Natural killer cell (primary cell): ENCODE measurements at regions not wholly inside any gene's neighbourhood (a gene's known extent, or its start where the extent isn't known, plus 50 kb on each side); places are given as distances from the start of the nearest gene placed in this dataset.

Experiments
- ATAC-seq, 3 donors: fragments of 150-1000 bp in 2 of 3; fragments of 200-7000 bp in 1 of 3; cut with Tn5 transposase; 1 replicate in 1 of 3; 2 replicates in 2 of 3; pipeline ENCODE4 v1.10.0; 2021; ENCODE audit warnings: mild to moderate bottlenecking in 2 of 3, moderate library complexity in 2 of 3
- DNase-seq, 2 donors: peaks; one replicate each; pipeline versions ENCODE4 v3.0.0 to v3.0.0-alpha.2; 2013 to 2021; ENCODE audit warnings: mixed read lengths in 1 of 2
- H3K27ac ChIP-seq: one replicate; pipeline ENCODE4 v1.5.1; 2013; ENCODE audit warnings: mild to moderate bottlenecking, low read length
- H3K27me3 ChIP-seq: one replicate; pipeline ENCODE4 v1.6.1; 2013; ENCODE audit warnings: low read length; ENCODE audit not compliant: control insufficient read depth, insufficient read depth
- H3K36me3 ChIP-seq: one replicate; pipeline ENCODE4 v1.6.1; 2013; ENCODE audit warnings: low read length; ENCODE audit not compliant: control insufficient read depth, insufficient read depth
- H3K4me1 ChIP-seq: one replicate; pipeline ENCODE4 v1.6.1; 2013; ENCODE audit warnings: low read length; ENCODE audit not compliant: control insufficient read depth, insufficient read depth
- H3K4me3 ChIP-seq: one replicate; pipeline ENCODE4 v1.5.1; 2013; ENCODE audit warnings: low read length
- H3K9me3 ChIP-seq: one replicate; pipeline ENCODE4 v1.6.1; 2013; ENCODE audit warnings: low read length; ENCODE audit not compliant: control insufficient read depth, insufficient read depth
- H3K27ac Mint-ChIP-seq, 2 donors: one replicate each; pipeline ENCODE4 v1.8.0; 2022; ENCODE audit warnings: mild to moderate bottlenecking in 2 of 2, mixed read lengths in 2 of 2, moderate library complexity in 1 of 2
- H3K27me3 Mint-ChIP-seq, 2 donors: one replicate each; pipeline ENCODE4 v1.8.0; 2022; ENCODE audit warnings: low read depth in 2 of 2, mixed read lengths in 2 of 2
- H3K36me3 Mint-ChIP-seq: one replicate; pipeline ENCODE4 v1.8.0; 2022; ENCODE audit warnings: mixed read lengths
- H3K4me1 Mint-ChIP-seq, 2 donors: one replicate each; pipeline ENCODE4 v1.8.0; 2022; ENCODE audit warnings: mixed read lengths in 2 of 2
- H3K4me3 Mint-ChIP-seq: one replicate; pipeline ENCODE4 v1.8.0; 2022; ENCODE audit warnings: mild to moderate bottlenecking, moderate library complexity, mixed read lengths
- H3K9me3 Mint-ChIP-seq, 2 donors: one replicate each; pipeline ENCODE4 v1.8.0; 2022; ENCODE audit warnings: mixed read lengths in 2 of 2
- CTCF ChIP-seq: fragments of 200-600 bp; IDR thresholded peaks from one replicate; pipeline ENCODE4 v1.8.0; 2022; ENCODE audit warnings: antibody characterized with exemption
- WGBS: methylation state at CpG from one replicate; pipeline ENCODE4 v1.1.7; 2013; ENCODE audit warnings: missing lambda C conversion rate; ENCODE audit not compliant: insufficient coverage; 5-methylcytosine and 5-hydroxymethylcytosine counted together
- intact Hi-C: fragments of 100-400 bp; cut with micrococcal nuclease; formaldehyde crosslinking; loops from one replicate; pipeline ENCODE4 v1.14.2; 2022

- no peaks in the 10 kb centered on the region for H3K4me1 Mint-ChIP-seq
- no peaks in the 10 kb centered on the region for H3K36me3 Mint-ChIP-seq
- no peak for ATAC-seq
These were observed 527.7 kb downstream of the LTN1 start for GRCh38 chr21:28464988-28465387.

GRCh38 chr21:28464095-28464494 lies 528.6 kb downstream of the LTN1 start:
- ATAC-seq = no peak
- Histone ChIP-seq H3K27me3 (no peaks in the 10 kb centered on the region), H3K4me1 (no peaks in the 10 kb centered on the region), H3K27ac (no peak overlapping the region), H3K9me3 (no peaks in the 10 kb centered on the region), H3K4me3 (no peak overlapping the region), H3K36me3 (no peaks in the 10 kb centered on the region)
- Mint-ChIP-seq H3K36me3 (no peaks in the 10 kb centered on the region), H3K27ac (no peak overlapping the region), H3K9me3 (no peaks in the 10 kb centered on the region), H3K4me1 (no peaks in the 10 kb centered on the region), H3K4me3 (no peak overlapping the region), H3K27me3 (no peaks in the 10 kb centered on the region)
- TF ChIP-seq CTCF = no peak
- intact Hi-C loops = no loop called here
- no peak for DNase-seq

More at GRCh38 chr21:28464988-28465387, 527.7 kb downstream of the LTN1 start:
- H3K9me3 Mint-ChIP-seq = no peaks in the 10 kb centered on the region
- H3K4me3 ChIP-seq = no peak overlapping the region
- intact Hi-C loops = no loop called here
- no peaks in the 10 kb centered on the region for H3K4me1 ChIP-seq
- no peak for TF ChIP-seq CTCF
- H3K27me3 ChIP-seq = no peaks in the 10 kb centered on the region
- peaks cover 0 to 2% of the 10 kb centered on the region in 2 donors for H3K27me3 Mint-ChIP-seq
- WGBS = 92% methylated on average over 4 of the region's 5 CpGs
- H3K9me3 ChIP-seq = no peaks in the 10 kb centered on the region
- H3K27ac Mint-ChIP-seq = no peak overlapping the region
- no peak overlapping the region for H3K4me3 Mint-ChIP-seq
- no peaks in the 10 kb centered on the region for H3K36me3 ChIP-seq
- DNase-seq = no peak
- no peak overlapping the region for H3K27ac ChIP-seq

GRCh38 chr21:28459193-28459592 lies 533.5 kb downstream of the LTN1 start:
- WGBS = 87% methylated on average over 2 of the region's 2 CpGs
- ATAC-seq (no peak), DNase-seq (no peak)
- Histone ChIP-seq H3K9me3 (no peaks in the 10 kb centered on the region), H3K27me3 (no peaks in the 10 kb centered on the region), H3K4me3 (no peak overlapping the region), H3K36me3 (no peaks in the 10 kb centered on the region), H3K27ac (no peak overlapping the region), H3K4me1 (no peaks in the 10 kb centered on the region)
- H3K9me3 Mint-ChIP-seq = no peaks in the 10 kb centered on the region
- intact Hi-C loops = no loop called here
- H3K27me3 Mint-ChIP-seq = no peaks in the 10 kb centered on the region
- no peak overlapping the region for H3K4me3 Mint-ChIP-seq
- no peaks in the 10 kb centered on the region for H3K36me3 Mint-ChIP-seq
- no peaks in the 10 kb centered on the region for H3K4me1 Mint-ChIP-seq
- H3K27ac Mint-ChIP-seq = no peak overlapping the region
- TF ChIP-seq CTCF = no peak

- no peak overlapping the region for H3K27ac Mint-ChIP-seq
- H3K4me1 Mint-ChIP-seq = no peaks in the 10 kb centered on the region
- H3K27me3 Mint-ChIP-seq = no peaks in the 10 kb centered on the region
- no peaks in the 10 kb centered on the region for H3K36me3 Mint-ChIP-seq
- H3K4me3 Mint-ChIP-seq = no peak overlapping the region
- no peak overlapping the region for H3K27ac ChIP-seq
- no peaks in the 10 kb centered on the region for H3K36me3 ChIP-seq
- H3K4me1 ChIP-seq = no peaks in the 10 kb centered on the region
- no peaks in the 10 kb centered on the region for H3K9me3 Mint-ChIP-seq
- no CpG with 5 or more reads among the region's 1 CpG for WGBS
- no peaks in the 10 kb centered on the region for H3K27me3 ChIP-seq
- no peaks in the 10 kb centered on the region for H3K9me3 ChIP-seq
- intact Hi-C loops = no loop called here
- ATAC-seq (no peak), DNase-seq (no peak)
- no peak overlapping the region for H3K4me3 ChIP-seq
- no peak for TF ChIP-seq CTCF
These were observed 534.2 kb downstream of the LTN1 start for GRCh38 chr21:28458446-28458845.
